GM13976 (cell line): ENCODE measurements at regions not wholly inside any gene's neighbourhood (a gene's known extent, or its start where the extent isn't known, plus 50 kb on each side); places are given as distances from the start of the nearest gene placed in this dataset.

Experiments
- DNase-seq: peaks from one replicate; pipeline ENCODE4 v3.0.0; 2012; ENCODE audit warnings: low spot score
- in situ Hi-C: fragments of 300-500 bp; cut with MboI; formaldehyde crosslinking; loops from one replicate; pipeline ENCODE4 v1.12.0; 2022; ENCODE audit warnings: low sequenced_read_pairs, mixed read lengths, inconsistent platforms; ENCODE audit not compliant: unreplicated experiment
- TF ChIP-seq, protein P1 (sequence below): IDR thresholded peaks from 2 replicates; pipeline ENCODE4 v1.5.1; 2012; ENCODE audit warnings: borderline replicate concordance, mild to moderate bottlenecking; ENCODE audit not compliant: insufficient read depth; ENCODE audit errors: extremely low read depth, missing control alignments, control extremely low read depth

DNA sequence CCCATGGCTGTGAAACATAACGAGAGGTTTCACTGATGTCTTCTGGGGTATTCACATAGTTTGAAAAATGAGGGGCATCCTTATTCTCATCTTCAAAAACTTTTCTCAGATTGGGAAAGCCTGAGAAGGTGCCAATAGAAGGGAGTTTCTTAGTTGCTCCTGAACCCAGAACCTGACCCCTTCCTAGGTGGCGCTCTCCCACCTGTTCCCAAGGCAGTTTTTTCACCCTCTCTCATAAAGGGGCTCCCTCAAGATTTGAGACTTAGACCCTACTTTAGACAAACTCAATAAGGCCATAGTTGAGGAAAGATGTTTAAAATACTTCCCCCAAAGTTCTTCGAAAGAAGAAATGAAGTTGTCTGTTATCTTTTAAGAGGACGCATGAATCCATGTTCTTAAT is 142.2 kb downstream of the FGF9 start:
- DNase-seq, result no peak
- TF ChIP-seq, protein P1, sequence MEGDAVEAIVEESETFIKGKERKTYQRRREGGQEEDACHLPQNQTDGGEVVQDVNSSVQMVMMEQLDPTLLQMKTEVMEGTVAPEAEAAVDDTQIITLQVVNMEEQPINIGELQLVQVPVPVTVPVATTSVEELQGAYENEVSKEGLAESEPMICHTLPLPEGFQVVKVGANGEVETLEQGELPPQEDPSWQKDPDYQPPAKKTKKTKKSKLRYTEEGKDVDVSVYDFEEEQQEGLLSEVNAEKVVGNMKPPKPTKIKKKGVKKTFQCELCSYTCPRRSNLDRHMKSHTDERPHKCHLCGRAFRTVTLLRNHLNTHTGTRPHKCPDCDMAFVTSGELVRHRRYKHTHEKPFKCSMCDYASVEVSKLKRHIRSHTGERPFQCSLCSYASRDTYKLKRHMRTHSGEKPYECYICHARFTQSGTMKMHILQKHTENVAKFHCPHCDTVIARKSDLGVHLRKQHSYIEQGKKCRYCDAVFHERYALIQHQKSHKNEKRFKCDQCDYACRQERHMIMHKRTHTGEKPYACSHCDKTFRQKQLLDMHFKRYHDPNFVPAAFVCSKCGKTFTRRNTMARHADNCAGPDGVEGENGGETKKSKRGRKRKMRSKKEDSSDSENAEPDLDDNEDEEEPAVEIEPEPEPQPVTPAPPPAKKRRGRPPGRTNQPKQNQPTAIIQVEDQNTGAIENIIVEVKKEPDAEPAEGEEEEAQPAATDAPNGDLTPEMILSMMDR, result no peak
- in situ Hi-C loops, result no loop called here

DNA sequence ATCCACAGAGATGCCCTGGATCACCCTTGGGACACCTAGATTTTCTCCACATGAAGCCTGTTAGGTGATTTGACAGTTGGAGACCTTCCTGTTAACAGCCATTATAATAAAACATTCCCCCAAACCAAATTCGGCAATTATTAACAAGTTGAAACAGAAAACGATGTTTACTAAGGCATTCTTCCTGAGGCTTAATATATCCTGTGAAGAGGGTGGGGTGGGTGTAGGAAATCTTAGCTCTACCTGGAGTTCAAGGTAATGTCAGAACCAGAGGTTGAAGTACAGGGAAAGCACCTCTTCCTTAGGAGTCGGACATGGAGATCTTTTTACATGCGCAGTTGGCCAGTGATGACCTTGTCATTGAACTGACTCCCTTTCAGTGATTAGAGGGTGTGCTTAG is 143.0 kb downstream of the FGF9 start:
- TF ChIP-seq, protein P1, result no peak
- no peak for DNase-seq
- in situ Hi-C loops, result no loop called here

DNA sequence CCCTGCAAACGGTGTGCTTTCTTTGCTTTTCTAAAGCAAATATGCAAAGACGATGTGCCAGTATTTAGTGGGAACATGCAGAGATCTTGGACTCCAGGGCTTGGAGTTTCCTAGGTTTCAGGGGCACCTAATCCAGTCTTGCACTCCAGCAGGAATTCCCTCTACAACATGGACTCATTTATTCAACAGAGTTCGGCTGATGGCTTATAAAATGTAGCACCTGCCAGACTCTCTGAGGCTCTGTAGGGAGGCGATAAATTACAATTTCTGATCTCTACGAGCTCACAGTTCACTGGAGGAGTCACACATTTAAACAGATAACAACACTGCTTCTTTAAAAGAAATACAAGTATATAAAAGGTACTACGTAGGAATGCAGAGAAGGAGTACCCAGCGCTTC is 143.7 kb downstream of the FGF9 start:
- TF ChIP-seq, protein P1, result no peak
- in situ Hi-C loops, result no loop called here
- DNase-seq, result no peak

DNA sequence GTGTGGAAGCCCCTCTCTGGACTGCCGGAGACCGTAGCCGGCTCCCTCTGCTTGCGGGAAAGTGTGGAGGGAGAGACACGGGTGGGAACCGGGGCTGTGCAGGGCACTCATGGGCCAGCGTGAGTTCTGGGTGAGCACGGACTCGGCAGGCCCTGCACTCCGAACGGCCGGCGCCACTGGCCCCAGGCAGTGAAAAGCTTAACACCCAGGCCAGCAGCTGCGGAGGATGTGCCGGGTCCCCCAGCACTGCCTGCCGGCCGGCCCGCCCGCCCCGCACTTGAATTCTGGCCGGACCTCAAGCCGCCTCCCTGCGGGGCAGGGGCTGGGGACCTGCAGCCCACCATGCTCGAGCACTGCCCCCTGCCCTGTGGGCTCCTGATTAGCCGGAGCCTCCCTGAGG is 147.0 kb downstream of the FGF9 start:
- TF ChIP-seq, protein P1, result no peak
- no peak for DNase-seq
- in situ Hi-C loops, result no loop called here

DNA sequence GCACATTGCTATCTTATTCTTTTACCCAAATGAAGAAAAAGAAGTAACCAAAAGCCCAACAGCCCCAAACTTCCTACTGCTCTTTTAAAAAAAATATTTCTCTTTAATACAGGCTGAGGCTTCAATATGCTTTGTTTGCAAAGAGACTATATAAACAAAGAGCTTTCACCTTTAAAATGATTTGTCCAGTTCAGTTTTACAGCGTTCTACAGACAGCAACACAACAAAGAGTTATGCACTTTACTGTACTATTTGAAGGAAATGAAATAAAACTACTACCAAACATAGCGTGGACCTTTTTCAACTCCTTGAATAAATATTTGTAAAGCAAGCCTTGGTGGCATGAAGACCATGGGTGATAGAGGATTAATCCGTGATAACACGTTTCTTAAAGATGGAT is 151.2 kb downstream of the FGF9 start:
- in situ Hi-C loops, result no loop called here
- TF ChIP-seq, protein P1, result no peak
- no peak for DNase-seq

DNA sequence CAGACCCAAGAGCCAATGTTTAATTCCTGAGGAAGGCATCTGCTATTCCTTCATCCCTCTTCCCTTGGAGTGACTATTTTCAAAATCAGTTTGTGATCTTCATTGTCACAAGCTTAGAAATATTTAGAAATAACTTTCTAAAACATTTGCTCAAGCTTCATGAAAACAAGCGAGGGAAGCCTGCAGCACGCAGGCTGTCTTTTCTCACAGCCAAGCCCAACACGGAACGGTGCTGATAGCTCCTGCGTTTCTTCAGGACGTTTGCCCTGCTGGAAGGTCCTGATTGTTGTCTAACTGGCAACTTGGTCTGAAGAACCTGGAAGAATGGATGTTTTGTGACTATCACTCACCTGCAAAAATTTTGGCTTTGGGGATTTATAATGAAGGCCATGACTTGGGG is 152.5 kb downstream of the FGF9 start:
- no peak for DNase-seq
- in situ Hi-C loops, result no loop called here
- TF ChIP-seq, protein P1, result no peak

DNA sequence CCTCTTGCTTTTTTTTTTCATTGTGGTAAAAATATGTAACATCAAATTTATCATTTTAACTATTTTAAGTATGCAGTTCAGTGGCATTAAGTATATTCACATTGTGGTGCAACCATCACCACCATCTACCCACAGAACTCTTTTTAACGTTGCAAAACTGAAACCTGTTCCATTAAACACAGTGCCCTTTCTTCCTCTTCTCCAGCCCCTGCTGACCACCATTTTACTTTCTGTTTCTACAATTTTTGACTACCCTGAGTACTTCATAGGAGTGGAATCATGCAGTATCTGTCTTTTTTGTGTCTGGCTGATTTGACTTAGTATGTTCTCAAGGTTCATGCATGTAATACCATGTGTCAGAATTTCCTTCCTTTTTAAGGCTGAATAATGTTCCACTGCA is 153.1 kb downstream of the FGF9 start:
- DNase-seq, result no peak
- TF ChIP-seq, protein P1, result no peak
- in situ Hi-C loops, result no loop called here
